HEK293 (cell line): ENCODE measurements at regions not wholly inside any gene's neighbourhood (a gene's known extent, or its start where the extent isn't known, plus 50 kb on each side); places are given as distances from the start of the nearest gene placed in this dataset.

Experiments used
- CTCF ChIA-PET: fragments of 350-600 bp; formaldehyde crosslinking; extraction: SDS; loops from one replicate; lab custom pipeline; 2021; ENCODE audit warnings: antibody characterized with exemption; lab: Yijun Ruan, JAX
- POLR2A ChIA-PET: fragments of 300-600 bp; formaldehyde crosslinking; extraction: SDS; loops from one replicate; lab custom pipeline; 2020; ENCODE audit warnings: antibody characterized with exemption, inconsistent platforms; lab: Yijun Ruan, JAX
- H3K27ac ChIP-seq: fragments of 200-500 bp; sonication (Bioruptor generic); 2 replicates; pipeline ENCODE4 v1.5.1; 2014; ENCODE audit warnings: low read depth, low read length, control low read depth, inconsistent platforms; ENCODE audit errors: extremely low read depth
- H3K36me3 ChIP-seq, 2 experiments: fragments of 200-500 bp in 1 of 2; sonication (Bioruptor generic) in 1 of 2; 1 replicate in 1 of 2; 2 replicates in 1 of 2; pipeline ENCODE4 v1.5.1; 2014 to 2017; ENCODE audit warnings: inconsistent platforms in 2 of 2, low read length in 2 of 2; ENCODE audit not compliant: control insufficient read depth in 2 of 2, insufficient read depth in 1 of 2
- H3K4me1 ChIP-seq: fragments of 200-500 bp; sonication (Bioruptor generic); 2 replicates; pipeline ENCODE4 v1.5.1; 2014; ENCODE audit warnings: mild to moderate bottlenecking, low read length, inconsistent platforms; ENCODE audit not compliant: control insufficient read depth, insufficient read depth
- H3K4me3 ChIP-seq: 2 replicates; pipeline ENCODE4 v1.5.1; 2011; ENCODE audit warnings: low read depth, mild to moderate bottlenecking, control low read depth, low read length, moderate library complexity
- H3K9me3 ChIP-seq: fragments of 200-500 bp; sonication (Bioruptor generic); 2 replicates; pipeline ENCODE4 v1.5.1; 2014; ENCODE audit warnings: low read depth, low read length, inconsistent platforms; ENCODE audit not compliant: control insufficient read depth, insufficient read depth
- FEZF1 ChIP-seq: fragments of 450-650 bp; formaldehyde crosslinking; IDR thresholded peaks from 2 replicates; pipeline ENCODE4 v1.5.1; 2016; ENCODE audit warnings: missing biosample characterization, missing genetic modification characterization
- GFI1B ChIP-seq: fragments of 450-650 bp; formaldehyde crosslinking; IDR thresholded peaks from 2 replicates; pipeline ENCODE4 v1.5.1; 2016; ENCODE audit warnings: missing biosample characterization, missing genetic modification characterization
- GLI4 ChIP-seq: fragments of 450-650 bp; formaldehyde crosslinking; IDR thresholded peaks from 2 replicates; pipeline ENCODE4 v1.5.1; 2016; ENCODE audit warnings: missing biosample characterization, missing genetic modification characterization
- HOXC10 ChIP-seq: sonication (generic); formaldehyde crosslinking; IDR thresholded peaks from 2 replicates; pipeline ENCODE4 v1.8.1; 2023; ENCODE audit warnings: mild to moderate bottlenecking, missing genetic modification reagents
- HOXD13 ChIP-seq: sonication (generic); formaldehyde crosslinking; IDR thresholded peaks from 2 replicates; pipeline ENCODE4 v1.8.0; 2022; ENCODE audit warnings: missing genetic modification reagents, borderline replicate concordance
- KLF16 ChIP-seq: fragments of 450-650 bp; formaldehyde crosslinking; IDR thresholded peaks from 2 replicates; pipeline ENCODE4 v1.5.1; 2017; ENCODE audit warnings: missing biosample characterization, missing genetic modification characterization
- PBX3 ChIP-seq: sonication (generic); formaldehyde crosslinking; IDR thresholded peaks from 2 replicates; pipeline ENCODE4 v1.8.1; 2022; ENCODE audit warnings: mild to moderate bottlenecking, moderate library complexity, missing genetic modification reagents
- WT1 ChIP-seq: fragments of 450-650 bp; formaldehyde crosslinking; IDR thresholded peaks from 2 replicates; pipeline ENCODE4 v1.5.1; 2016; ENCODE audit warnings: missing biosample characterization, missing genetic modification characterization
- ZBTB10 ChIP-seq: fragments of 450-650 bp; formaldehyde crosslinking; IDR thresholded peaks from 2 replicates; pipeline ENCODE4 v1.5.1; 2016; ENCODE audit warnings: missing biosample characterization, missing genetic modification characterization
- ZBTB48 ChIP-seq: fragments of 450-650 bp; formaldehyde crosslinking; IDR thresholded peaks from 2 replicates; pipeline ENCODE4 v1.5.1; 2016; ENCODE audit warnings: missing biosample characterization, missing genetic modification characterization
- ZEB2 ChIP-seq: fragments of 450-650 bp; formaldehyde crosslinking; IDR thresholded peaks from 2 replicates; pipeline ENCODE4 v1.5.1; 2016; ENCODE audit warnings: missing biosample characterization, missing genetic modification characterization
- ZFP69B ChIP-seq: fragments of 450-650 bp; formaldehyde crosslinking; IDR thresholded peaks from 2 replicates; pipeline ENCODE4 v1.5.1; 2016; ENCODE audit warnings: missing biosample characterization, missing genetic modification characterization
- ZNF121 ChIP-seq: fragments of 450-650 bp; formaldehyde crosslinking; IDR thresholded peaks from 2 replicates; pipeline ENCODE4 v1.5.1; 2016; ENCODE audit warnings: missing biosample characterization, missing genetic modification characterization
- ZNF140 ChIP-seq: fragments of 450-650 bp; formaldehyde crosslinking; IDR thresholded peaks from 2 replicates; pipeline ENCODE4 v1.5.1; 2016; ENCODE audit warnings: missing biosample characterization, missing genetic modification characterization
- ZNF155 ChIP-seq: fragments of 450-650 bp; formaldehyde crosslinking; IDR thresholded peaks from 2 replicates; pipeline ENCODE4 v1.5.1; 2016; ENCODE audit warnings: missing biosample characterization, missing genetic modification characterization
- ZNF174 ChIP-seq: fragments of 450-650 bp; formaldehyde crosslinking; IDR thresholded peaks from 2 replicates; pipeline ENCODE4 v1.5.0; 2017; ENCODE audit warnings: missing biosample characterization, mild to moderate bottlenecking, missing genetic modification characterization
- ZNF23 ChIP-seq: fragments of 450-650 bp; formaldehyde crosslinking; IDR thresholded peaks from 2 replicates; pipeline ENCODE4 v1.5.1; 2016; ENCODE audit warnings: missing biosample characterization, missing genetic modification characterization, borderline replicate concordance
- ZNF341 ChIP-seq: fragments of 450-650 bp; formaldehyde crosslinking; IDR thresholded peaks from 2 replicates; pipeline ENCODE4; 2016; ENCODE audit warnings: low read depth, missing biosample characterization, missing genetic modification characterization
- ZNF366 ChIP-seq: fragments of 450-650 bp; formaldehyde crosslinking; conservative IDR thresholded peaks from 2 replicates; pipeline ENCODE4 v1.5.1; 2016; ENCODE audit warnings: missing biosample characterization, missing genetic modification characterization
- ZNF394 ChIP-seq: fragments of 450-650 bp; formaldehyde crosslinking; IDR thresholded peaks from 2 replicates; pipeline ENCODE4 v1.5.1; 2016; ENCODE audit warnings: missing biosample characterization, missing genetic modification characterization, mild to moderate bottlenecking, moderate library complexity, borderline replicate concordance
- ZNF449 ChIP-seq: fragments of 450-650 bp; formaldehyde crosslinking; IDR thresholded peaks from 2 replicates; pipeline ENCODE4 v1.5.1; 2017; ENCODE audit warnings: missing biosample characterization, mild to moderate bottlenecking, missing genetic modification characterization, moderate library complexity
- ZNF48 ChIP-seq: fragments of 450-650 bp; formaldehyde crosslinking; IDR thresholded peaks from 2 replicates; pipeline ENCODE4 v1.5.1; 2016; ENCODE audit warnings: missing biosample characterization, missing genetic modification characterization
- ZNF501 ChIP-seq: fragments of 450-650 bp; formaldehyde crosslinking; IDR thresholded peaks from 2 replicates; pipeline ENCODE4 v1.5.1; 2016; ENCODE audit warnings: missing biosample characterization, missing genetic modification characterization
- ZNF544 ChIP-seq: fragments of 450-650 bp; formaldehyde crosslinking; IDR thresholded peaks from 2 replicates; pipeline ENCODE4 v1.5.0; 2017; ENCODE audit warnings: missing biosample characterization, missing genetic modification characterization
- ZNF548 ChIP-seq: fragments of 450-650 bp; formaldehyde crosslinking; IDR thresholded peaks from 2 replicates; pipeline ENCODE4 v1.5.1; 2016; ENCODE audit warnings: missing biosample characterization, missing genetic modification characterization
- ZNF549 ChIP-seq: fragments of 450-650 bp; IDR thresholded peaks from 2 replicates; pipeline ENCODE4 v1.5.1; 2018; ENCODE audit warnings: missing biosample characterization, missing genetic modification characterization, mild to moderate bottlenecking, inconsistent platforms, moderate library complexity
- ZNF600 ChIP-seq: fragments of 450-650 bp; formaldehyde crosslinking; IDR thresholded peaks from 2 replicates; pipeline ENCODE4 v1.5.1; 2016; ENCODE audit warnings: missing biosample characterization, missing genetic modification characterization
- ZNF621 ChIP-seq: fragments of 450-650 bp; formaldehyde crosslinking; IDR thresholded peaks from 2 replicates; pipeline ENCODE4 v1.5.1; 2017; ENCODE audit warnings: missing biosample characterization, missing genetic modification characterization
- ZNF624 ChIP-seq: fragments of 450-650 bp; formaldehyde crosslinking; IDR thresholded peaks from 2 replicates; pipeline ENCODE4 v1.5.1; 2017; ENCODE audit warnings: missing biosample characterization, missing genetic modification characterization
- ZNF670 ChIP-seq: fragments of 450-650 bp; formaldehyde crosslinking; IDR thresholded peaks from 2 replicates; pipeline ENCODE4 v1.5.1; 2016; ENCODE audit warnings: missing biosample characterization, missing genetic modification characterization, low read depth

GRCh38 chr16:59905131-59905530, 1171.0 kb upstream of the GOT2 start (continued):
- TF ChIP-seq HOXC10 (CRISPR knock-in tag) (no peak), GLI4 (tag by site-specific recombination) (no peak), ZNF341 (tag by site-specific recombination) (no peak), ZBTB10 (tag by site-specific recombination) (no peak)

- Histone ChIP-seq H3K4me1 (no peaks in the 10 kb centered on the region), H3K4me3 (no peak overlapping the region), H3K36me3 (no peaks in the 10 kb centered on the region), H3K9me3 (no peaks in the 10 kb centered on the region), H3K27ac (no peak overlapping the region)
- ChIA-PET POLR2A (no interaction called here), CTCF (interaction anchor here (0.6 kb wide), 1 partner anchor 692 kb away, joined by 3 read pairs; no protein-coding TSS in a partner anchor)
- TF ChIP-seq ZBTB48 (tag by site-specific recombination): no peak
- no peak for TF ChIP-seq ZNF549
- TF ChIP-seq WT1 (tag by site-specific recombination): no peak
- no peak for TF ChIP-seq ZNF366
- no peak for TF ChIP-seq ZNF23 (tag by site-specific recombination)
- TF ChIP-seq ZFP69B (tag by site-specific recombination): no peak
- no peak for TF ChIP-seq ZNF600 (tag by site-specific recombination)
- TF ChIP-seq KLF16: no peak
- no peak for TF ChIP-seq ZNF394
- no peak for TF ChIP-seq PBX3 (CRISPR knock-in tag)
- no peak for TF ChIP-seq ZNF174 (tag by site-specific recombination)
- no peak for TF ChIP-seq ZNF544 (tag by site-specific recombination)
- no peak for TF ChIP-seq FEZF1 (tag by site-specific recombination)
- TF ChIP-seq ZBTB10 (tag by site-specific recombination): no peak
- no peak for TF ChIP-seq ZNF140 (tag by site-specific recombination)
- TF ChIP-seq GFI1B: no peak
Measured at GRCh38 chr16:59899940-59900339, 1165.8 kb upstream of the GOT2 start.

GRCh38 chr16:59892376-59892775, 1158.3 kb upstream of the GOT2 start:
- Histone ChIP-seq H3K4me3 (no peak overlapping the region), H3K4me1 (no peaks in the 10 kb centered on the region), H3K9me3 (no peaks in the 10 kb centered on the region), H3K36me3 (no peaks in the 10 kb centered on the region), H3K27ac (no peak overlapping the region)
- CTCF ChIA-PET: no interaction called here
- POLR2A ChIA-PET: no interaction called here
- TF ChIP-seq ZNF544 (tag by site-specific recombination) (no peak), ZNF670 (tag by site-specific recombination) (no peak), ZNF48 (tag by site-specific recombination) (no peak), ZNF501 (no peak), ZNF624 (tag by site-specific recombination) (no peak), ZNF121 (no peak), ZNF548 (tag by site-specific recombination) (no peak), ZNF621 (tag by site-specific recombination) (no peak), ZEB2 (no peak), ZNF155 (no peak), ZNF449 (tag by site-specific recombination) (no peak), ZNF394 (peak; percentile 55; the same call in 1 of the 2 replicates), HOXD13 (no peak)
